ENCODE measurements at regions not wholly inside any gene's neighbourhood (a gene's known extent, or its start where the extent isn't known, plus 50 kb on each side); places are given as distances from the start of the nearest gene placed in this dataset.

DNA sequence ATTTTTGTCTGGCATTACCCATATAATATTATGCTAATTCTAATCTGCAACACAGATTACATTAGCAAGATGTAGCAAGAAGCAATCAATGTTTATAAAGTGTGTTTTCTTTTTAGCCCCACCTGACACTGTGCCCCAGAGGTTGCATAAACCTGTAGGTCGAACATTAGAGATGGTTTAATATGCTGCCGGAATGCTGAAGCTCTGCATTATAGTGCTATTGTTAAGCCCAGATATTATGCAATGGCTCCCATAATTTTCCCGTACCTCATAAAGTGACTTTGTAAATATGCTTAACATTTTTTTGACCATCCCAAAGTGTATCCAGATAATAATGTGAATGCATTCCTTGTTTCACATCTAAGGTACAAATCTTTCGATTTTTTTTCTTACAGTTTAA is 109.3 kb upstream of the MAP4K3 start:
- TF ChIP-seq POLR2AphosphoS5 (IDR thresholded peaks at IDR 0.05; ENCODE audit: borderline replicate concordance, low read depth, low read length): no peak
- TF ChIP-seq EZH2 (IDR thresholded peaks at IDR 0.05): no peak
- TF ChIP-seq FOXP2 (optimal IDR thresholded peaks at IDR 0.05; ENCODE audit: control extremely low read depth, extremely low read length, insufficient read depth): no peak
